ENCODE measurements at regions not wholly inside any gene's neighbourhood (a gene's known extent, or its start where the extent isn't known, plus 50 kb on each side); places are given as distances from the start of the nearest gene placed in this dataset.
"Not testable (repeated sequence)": the region's sequence is repeated elsewhere in the genome, so short reads cannot be mapped to it uniquely, and the experiment has no call there.

DNA sequence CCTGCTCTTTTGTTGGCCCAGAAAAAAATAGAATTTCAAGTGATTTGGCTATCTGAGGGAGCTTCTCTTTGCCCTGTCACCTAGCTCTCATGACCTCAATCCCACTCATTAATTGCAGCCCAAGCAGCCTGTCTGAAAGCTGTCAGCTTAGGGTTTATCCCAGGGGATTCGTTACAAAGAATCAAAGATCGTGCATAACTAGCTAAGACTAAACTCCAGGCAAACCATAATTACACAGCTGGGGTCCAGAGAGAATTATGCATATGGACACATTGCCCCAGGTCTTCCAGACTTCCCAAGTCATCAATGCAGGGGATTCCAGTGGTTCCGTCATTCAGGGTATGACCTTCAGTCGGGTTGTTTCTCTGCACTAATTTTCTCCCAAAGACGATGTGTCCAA is 91.6 kb upstream of the CBLB start:
- no peaks in the 10 kb centered on the region for H3K9me3 ChIP-seq (ENCODE audit: low read depth, low read length)
- no peaks in the 10 kb centered on the region for H3K4me1 ChIP-seq (ENCODE audit: insufficient read depth, low read length)
- H3K27me3 ChIP-seq (ENCODE audit: insufficient read depth, low read length): no peaks in the 10 kb centered on the region
- no peak overlapping the region for H3K4me3 ChIP-seq (ENCODE audit: low read length)

DNA sequence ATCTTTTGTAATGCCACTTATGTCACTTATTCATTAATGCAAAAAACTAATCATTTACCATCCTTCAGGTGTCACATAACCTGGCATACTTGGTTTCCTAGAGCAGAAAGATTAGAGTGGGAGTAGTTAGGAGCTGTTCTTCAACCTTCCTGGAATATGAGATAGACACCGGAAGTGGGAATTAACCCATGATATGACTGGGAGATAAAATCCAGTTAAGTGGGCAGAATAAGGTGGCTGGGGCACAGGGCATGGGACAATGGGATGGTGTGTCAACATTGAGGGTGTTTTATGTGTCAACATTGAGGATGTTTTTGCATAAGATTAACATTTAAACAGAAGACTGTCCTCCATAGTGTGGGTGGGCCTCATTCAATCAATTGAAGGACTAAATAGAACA is 94.3 kb upstream of the CBLB start:
- no peaks in the 10 kb centered on the region for H3K9me3 ChIP-seq (ENCODE audit: low read depth, low read length)
- H3K27me3 ChIP-seq (ENCODE audit: insufficient read depth, low read length): no peaks in the 10 kb centered on the region
- H3K4me1 ChIP-seq (ENCODE audit: insufficient read depth, low read length): no peaks in the 10 kb centered on the region
- H3K4me3 ChIP-seq (ENCODE audit: low read length): no peak overlapping the region

- Histone ChIP-seq H3K9me3 (ENCODE audit: low read depth, low read length) (no peaks in the 10 kb centered on the region), H3K27me3 (ENCODE audit: insufficient read depth, low read length) (no peaks in the 10 kb centered on the region), H3K4me1 (ENCODE audit: insufficient read depth, low read length) (peaks cover 3% of the 10 kb centered on the region), H3K4me3 (ENCODE audit: low read length) (no peak overlapping the region)
These were observed 96.6 kb upstream of the CBLB start for GRCh38 chr3:105965384-105965783.

DNA sequence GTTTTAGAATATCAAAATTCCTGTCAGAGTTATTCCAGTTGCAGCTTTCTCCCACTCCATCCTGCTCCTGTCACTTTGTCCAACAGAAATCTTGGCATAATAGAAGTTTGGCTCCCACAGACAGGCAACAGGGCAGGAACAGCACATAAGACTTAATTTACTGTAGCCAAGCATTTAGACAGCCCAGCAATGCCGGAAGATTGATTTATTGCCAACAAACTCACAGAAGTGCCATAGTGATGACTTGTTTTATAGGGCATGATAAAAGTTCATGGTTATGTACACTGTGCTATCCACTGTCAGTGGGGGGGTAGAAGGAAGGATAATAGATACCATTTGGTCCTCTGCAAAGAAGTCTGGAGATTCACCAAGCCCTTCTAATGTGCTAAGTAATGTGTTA is 98.3 kb upstream of the CBLB start:
- H3K27me3 ChIP-seq (ENCODE audit: insufficient read depth, low read length): no peaks in the 10 kb centered on the region
- H3K4me3 ChIP-seq (ENCODE audit: low read length): no peak overlapping the region
- H3K4me1 ChIP-seq (ENCODE audit: insufficient read depth, low read length): peaks cover 4% of the 10 kb centered on the region
- H3K9me3 ChIP-seq (ENCODE audit: low read depth, low read length): no peaks in the 10 kb centered on the region

GRCh38 chr3:105970283-105970682 is 101.5 kb upstream of the CBLB start:
- H3K4me3 ChIP-seq (ENCODE audit: low read length): no peak overlapping the region
- peaks cover 4% of the 10 kb centered on the region for H3K4me1 ChIP-seq (ENCODE audit: insufficient read depth, low read length)
- no peaks in the 10 kb centered on the region for H3K9me3 ChIP-seq (ENCODE audit: low read depth, low read length)
- no peaks in the 10 kb centered on the region for H3K27me3 ChIP-seq (ENCODE audit: insufficient read depth, low read length)

GRCh38 chr3:105972069-105972468 is 103.3 kb upstream of the CBLB start:
- Histone ChIP-seq H3K4me3 (ENCODE audit: low read length) (no peak overlapping the region), H3K27me3 (ENCODE audit: insufficient read depth, low read length) (no peaks in the 10 kb centered on the region), H3K9me3 (ENCODE audit: low read depth, low read length) (no peaks in the 10 kb centered on the region), H3K4me1 (ENCODE audit: insufficient read depth, low read length) (peaks cover 4% of the 10 kb centered on the region)

DNA sequence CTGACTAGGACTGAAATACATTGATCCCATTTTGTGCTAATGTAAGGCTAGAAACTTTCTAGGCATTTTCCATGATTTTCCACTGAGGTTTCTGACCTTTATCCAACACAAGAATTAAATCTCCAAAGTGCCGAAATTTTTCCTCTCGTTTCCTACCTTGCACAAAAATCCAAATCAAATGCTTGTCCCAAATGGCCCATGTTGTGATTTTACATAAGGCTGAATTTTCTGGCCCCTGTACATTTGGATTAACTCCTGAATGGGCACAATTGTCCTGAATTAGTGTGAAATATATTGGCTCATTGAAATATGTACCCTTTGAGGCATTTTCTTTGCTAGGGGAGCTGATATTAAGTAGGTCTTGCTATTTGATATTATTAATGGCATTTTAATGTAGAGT is 105.6 kb upstream of the CBLB start:
- Histone ChIP-seq H3K9me3 (ENCODE audit: low read depth, low read length) (no peaks in the 10 kb centered on the region), H3K4me3 (ENCODE audit: low read length) (no peak overlapping the region)

DNA sequence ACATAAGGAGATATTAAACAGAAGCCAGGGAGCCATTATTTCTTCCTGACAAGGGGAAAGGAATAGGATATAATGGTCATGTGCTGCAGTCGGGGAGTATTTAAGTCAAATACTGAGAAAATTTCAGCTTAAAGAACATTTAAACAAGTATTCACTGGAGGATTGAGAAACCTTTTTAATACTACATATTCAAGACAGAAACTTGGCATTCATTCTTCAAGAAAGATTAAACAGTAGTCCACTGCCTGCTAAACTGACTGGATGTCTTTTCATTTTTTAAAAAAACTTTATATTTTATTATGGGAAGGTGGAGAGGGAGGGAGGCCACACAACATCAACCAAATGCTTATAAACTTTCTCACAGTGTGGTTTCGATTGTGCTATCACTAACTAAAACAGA is 107.4 kb upstream of the CBLB start:
- Histone ChIP-seq H3K9me3 (ENCODE audit: low read depth, low read length) (no peaks in the 10 kb centered on the region), H3K4me1 (ENCODE audit: insufficient read depth, low read length) (no peaks in the 10 kb centered on the region), H3K4me3 (ENCODE audit: low read length) (no peak overlapping the region), H3K27me3 (ENCODE audit: insufficient read depth, low read length) (no peaks in the 10 kb centered on the region)

More for the DNA sequence above, 105.6 kb upstream of the CBLB start:
- Histone ChIP-seq H3K4me1 (ENCODE audit: insufficient read depth, low read length) (peaks cover 4% of the 10 kb centered on the region), H3K27me3 (ENCODE audit: insufficient read depth, low read length) (no peaks in the 10 kb centered on the region)

DNA sequence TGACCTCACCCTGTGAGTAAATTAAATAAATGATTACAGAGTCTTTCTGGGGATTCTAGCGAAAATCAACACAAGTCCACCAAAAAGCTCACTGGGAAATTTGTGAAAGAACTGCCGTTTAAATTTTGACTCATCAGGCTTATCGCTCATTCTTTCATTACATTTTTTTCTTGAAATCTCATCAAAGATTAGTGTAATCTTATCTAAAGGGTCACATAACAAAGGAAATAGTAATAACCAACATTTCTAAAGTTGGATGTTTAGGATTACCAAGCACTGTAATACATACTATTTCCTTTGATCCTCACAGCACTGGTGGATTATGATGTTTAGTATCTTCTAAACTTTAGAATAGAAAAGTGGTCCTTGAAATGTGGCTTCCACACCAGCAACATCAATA is 111.1 kb upstream of the CBLB start:
- Histone ChIP-seq H3K4me3 (ENCODE audit: low read length) (no peak overlapping the region), H3K9me3 (ENCODE audit: low read depth, low read length) (no peaks in the 10 kb centered on the region), H3K4me1 (ENCODE audit: insufficient read depth, low read length) (no peaks in the 10 kb centered on the region), H3K27me3 (ENCODE audit: insufficient read depth, low read length) (no peaks in the 10 kb centered on the region)

DNA sequence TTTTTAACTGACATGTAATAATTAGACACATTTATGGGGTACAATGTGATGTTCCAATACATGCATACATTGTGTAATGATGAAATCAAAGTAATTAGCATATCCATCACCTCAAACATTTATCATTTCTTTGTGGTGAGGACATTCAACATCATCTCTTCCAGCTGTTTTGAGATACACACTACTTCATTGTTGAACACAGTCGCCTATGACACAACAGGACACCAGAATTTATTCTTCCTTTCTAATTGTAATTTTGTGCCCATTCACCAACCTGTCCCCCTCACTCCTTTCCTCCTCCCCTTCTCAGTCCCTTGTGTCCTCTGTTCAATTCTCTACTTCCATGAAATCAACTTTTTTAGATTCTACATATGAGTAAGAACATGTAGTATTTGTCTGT is 113.4 kb upstream of the CBLB start:
- H3K27me3 ChIP-seq (ENCODE audit: insufficient read depth, low read length): no peaks in the 10 kb centered on the region
- no peak overlapping the region for H3K4me3 ChIP-seq (ENCODE audit: low read length)
- H3K4me1 ChIP-seq (ENCODE audit: insufficient read depth, low read length): no peaks in the 10 kb centered on the region
- no peaks in the 10 kb centered on the region for H3K9me3 ChIP-seq (ENCODE audit: low read depth, low read length)

DNA sequence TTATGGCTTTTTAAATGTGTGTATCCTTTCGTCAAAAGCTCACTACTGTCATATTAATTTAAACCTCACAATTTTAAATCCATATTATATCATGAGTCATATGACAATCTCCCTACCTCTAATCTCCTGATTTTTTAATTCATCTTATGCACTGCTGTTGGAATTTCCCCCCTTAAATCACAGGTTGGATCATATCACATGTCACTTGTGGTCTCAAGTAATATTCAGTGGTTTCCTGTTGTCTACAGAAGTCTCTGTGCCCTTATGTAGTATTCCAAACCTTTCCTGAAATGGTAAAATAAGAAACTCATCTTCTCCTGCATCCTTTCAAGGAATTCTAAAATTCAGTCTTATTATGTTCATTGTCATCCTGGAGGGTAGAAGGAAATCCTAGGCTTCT is 116.0 kb upstream of the CBLB start:
- H3K4me3 ChIP-seq (ENCODE audit: low read length): no peak overlapping the region
- H3K9me3 ChIP-seq (ENCODE audit: low read depth, low read length): no peaks in the 10 kb centered on the region
- no peaks in the 10 kb centered on the region for H3K27me3 ChIP-seq (ENCODE audit: insufficient read depth, low read length)
- no peaks in the 10 kb centered on the region for H3K4me1 ChIP-seq (ENCODE audit: insufficient read depth, low read length)

- not testable (repeated sequence) for H3K4me1 ChIP-seq (ENCODE audit: insufficient read depth, low read length); H3K27me3 ChIP-seq (ENCODE audit: insufficient read depth, low read length); H3K4me3 ChIP-seq (ENCODE audit: low read length); H3K9me3 ChIP-seq (ENCODE audit: low read depth, low read length)
These were observed 117.5 kb upstream of the CBLB start for GRCh38 chr3:105986343-105986742.

DNA sequence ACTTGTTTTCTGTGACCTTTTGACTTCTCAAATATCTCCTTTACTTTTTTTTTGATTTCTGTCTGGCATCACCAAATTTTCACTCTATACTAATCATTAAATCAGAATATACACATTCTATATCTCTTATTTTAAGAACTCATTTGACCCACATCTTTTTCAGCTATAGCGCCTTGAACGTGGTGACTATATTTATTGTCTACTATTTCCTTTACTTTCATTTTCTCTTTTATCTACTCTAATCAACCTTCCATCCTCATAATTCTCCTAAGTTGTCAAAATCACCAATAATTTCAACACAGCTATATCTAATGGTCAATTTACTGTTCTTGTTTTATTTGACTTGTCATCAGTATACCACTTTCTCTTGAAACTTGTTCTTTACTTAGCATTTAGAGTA is 119.0 kb upstream of the CBLB start:
- no peak overlapping the region for H3K4me3 ChIP-seq (ENCODE audit: low read length)
- H3K4me1 ChIP-seq (ENCODE audit: insufficient read depth, low read length): no peaks in the 10 kb centered on the region
- H3K9me3 ChIP-seq (ENCODE audit: low read depth, low read length): peaks cover 5% of the 10 kb centered on the region
- H3K27me3 ChIP-seq (ENCODE audit: insufficient read depth, low read length): no peaks in the 10 kb centered on the region

- Histone ChIP-seq H3K4me1 (ENCODE audit: insufficient read depth, low read length) (no peaks in the 10 kb centered on the region), H3K4me3 (ENCODE audit: low read length) (no peak overlapping the region), H3K27me3 (ENCODE audit: insufficient read depth, low read length) (no peaks in the 10 kb centered on the region), H3K9me3 (ENCODE audit: low read depth, low read length) (peaks cover 9% of the 10 kb centered on the region)
These were observed 119.9 kb upstream of the CBLB start for GRCh38 chr3:105988540-105989212.

DNA sequence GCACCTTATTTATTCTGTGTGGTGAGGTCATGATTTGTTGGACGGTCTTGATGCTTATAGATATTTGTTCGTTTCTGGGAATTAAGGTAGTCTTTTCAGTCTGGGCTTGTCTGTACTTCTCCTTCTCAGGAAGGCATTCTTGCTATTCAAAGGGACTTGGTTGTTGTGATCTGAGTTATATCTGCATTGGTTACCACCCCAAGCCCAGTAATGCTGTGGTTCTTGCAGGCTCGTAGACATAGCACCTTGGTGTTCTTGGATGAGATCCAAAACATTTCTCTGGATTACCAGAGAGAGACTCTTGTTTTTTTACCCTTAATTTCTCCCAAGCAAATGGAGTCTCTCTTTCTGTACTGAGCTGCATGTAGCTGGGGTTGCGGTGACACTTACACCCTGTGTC is 128.0 kb upstream of the CBLB start:
- H3K9me3 ChIP-seq (ENCODE audit: low read depth, low read length): peaks cover 9% of the 10 kb centered on the region
- H3K27me3 ChIP-seq (ENCODE audit: insufficient read depth, low read length): no peaks in the 10 kb centered on the region
- no peak overlapping the region for H3K4me3 ChIP-seq (ENCODE audit: low read length)
- H3K4me1 ChIP-seq (ENCODE audit: insufficient read depth, low read length): peaks cover 5% of the 10 kb centered on the region

DNA sequence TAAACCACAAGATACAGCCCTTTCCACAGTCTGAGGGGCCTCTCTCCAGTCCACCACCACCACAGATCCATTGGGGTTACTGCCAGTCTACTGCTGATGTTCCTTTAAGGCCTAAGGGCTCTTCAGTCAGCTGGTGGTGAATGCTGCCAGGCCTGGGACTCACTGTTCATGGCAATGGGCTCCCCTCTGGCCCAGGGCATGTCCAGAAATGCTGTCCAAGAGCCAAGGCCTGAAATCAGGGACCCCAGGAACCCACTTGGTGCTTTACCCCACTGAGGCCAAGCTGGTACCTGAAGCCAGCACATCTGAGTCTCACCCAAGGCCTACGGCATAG is 128.6 kb upstream of the CBLB start:
- Histone ChIP-seq H3K4me1 (ENCODE audit: insufficient read depth, low read length) (peaks cover 5% of the 10 kb centered on the region), H3K9me3 (ENCODE audit: low read depth, low read length) (peaks cover 8% of the 10 kb centered on the region), H3K27me3 (ENCODE audit: insufficient read depth, low read length) (no peaks in the 10 kb centered on the region), H3K4me3 (ENCODE audit: low read length) (no peak overlapping the region)

Measured in mononuclear cell (primary cell).